NB4 (cell line): ENCODE measurements at regions not wholly inside any gene's neighbourhood (a gene's known extent, or its start where the extent isn't known, plus 50 kb on each side); places are given as distances from the start of the nearest gene placed in this dataset.

Source experiments
- DNase-seq: peaks from one replicate; pipeline ENCODE4 v3.0.0; 2010; ENCODE audit warnings: low read depth
- H3K4me3 ChIP-seq: one replicate; pipeline ENCODE4 v1.5.1; 2011; ENCODE audit warnings: mild to moderate bottlenecking, low read depth, low read length, moderate library complexity
- CTCF ChIP-seq: IDR thresholded peaks from one replicate; pipeline ENCODE4 v1.5.1; 2012; ENCODE audit warnings: low read depth, low read length
- MAX ChIP-seq: IDR thresholded peaks from 2 replicates; pipeline ENCODE4 v1.6.1; 2011; ENCODE audit warnings: low read depth, low read length
- MYC ChIP-seq: IDR thresholded peaks from 2 replicates; pipeline ENCODE4 v1.6.1; 2011; ENCODE audit warnings: low read depth, low read length
- POLR2A ChIP-seq: IDR thresholded peaks from 2 replicates; pipeline ENCODE4 v1.6.1; 2011; ENCODE audit warnings: mild to moderate bottlenecking; ENCODE audit not compliant: insufficient read length; ENCODE audit errors: extremely low read depth

GRCh38 chr10:28903063-28903462, 225.7 kb downstream of the BAMBI start:
- no peak overlapping the region for H3K4me3 ChIP-seq
- no peak for DNase-seq
- no peak for TF ChIP-seq MAX
- TF ChIP-seq CTCF: no peak
- TF ChIP-seq MYC: no peak
- no peak for TF ChIP-seq POLR2A

GRCh38 chr10:28903736-28904135, 226.4 kb downstream of the BAMBI start:
- H3K4me3 ChIP-seq: no peak overlapping the region
- DNase-seq: no peak
- TF ChIP-seq CTCF: no peak
- no peak for TF ChIP-seq MAX
- no peak for TF ChIP-seq MYC
- no peak for TF ChIP-seq POLR2A

- no peak for DNase-seq
Observed at GRCh38 chr10:28905371-28905770, 228.1 kb downstream of the BAMBI start.

GRCh38 chr10:28906011-28906411, 228.7 kb downstream of the BAMBI start:
- no peak overlapping the region for H3K4me3 ChIP-seq
- DNase-seq: no peak
- no peak for TF ChIP-seq CTCF
- TF ChIP-seq POLR2A: no peak
- TF ChIP-seq MYC: no peak
- no peak for TF ChIP-seq MAX

More at GRCh38 chr10:28905371-28905770, 228.1 kb downstream of the BAMBI start:
- no peak overlapping the region for H3K4me3 ChIP-seq
- TF ChIP-seq MAX: no peak
- no peak for TF ChIP-seq MYC
- TF ChIP-seq CTCF: no peak
- no peak for TF ChIP-seq POLR2A

- no peak for DNase-seq
- H3K4me3 ChIP-seq: no peak overlapping the region
- no peak for TF ChIP-seq MAX
- no peak for TF ChIP-seq CTCF
- no peak for TF ChIP-seq MYC
- TF ChIP-seq POLR2A: no peak
Observed at GRCh38 chr10:28906415-28906814, 229.1 kb downstream of the BAMBI start.

GRCh38 chr10:28906934-28907333, 229.6 kb downstream of the BAMBI start:
- H3K4me3 ChIP-seq: no peak overlapping the region
- DNase-seq: no peak
- no peak for TF ChIP-seq CTCF
- no peak for TF ChIP-seq POLR2A
